Lung (tissue), 11 donors: ENCODE measurements at regions not wholly inside any gene's neighbourhood (a gene's known extent, or its start where the extent isn't known, plus 50 kb on each side); places are given as distances from the start of the nearest gene placed in this dataset.
A peak's percentile ranks its signal among the peaks of the same experiment; 100 is the strongest.

ENCODE experiments used
- ATAC-seq: fragments of 200-7000 bp; cut with Tn5 transposase; one replicate; pipeline ENCODE4 v1.9.1; 2020; ENCODE audit warnings: moderate number of reproducible peaks; ENCODE audit not compliant: insufficient read depth, low FRiP score
- DNase-seq, 3 donors: peaks; one replicate each; pipeline ENCODE4 v3.0.0-alpha.2; 2013 to 2017
- H3K27ac ChIP-seq, 2 donors: one replicate each; pipeline ENCODE4 v1.5.1; 2013; ENCODE audit warnings: mild to moderate bottlenecking in 2 of 2, moderate library complexity in 2 of 2, control low read depth in 1 of 2, inconsistent platforms in 1 of 2, low read depth in 1 of 2, low read length in 1 of 2
- H3K27me3 ChIP-seq, 3 donors: one replicate each; pipeline ENCODE4 v1.5.1; 2013; ENCODE audit warnings: low read length in 2 of 3; ENCODE audit not compliant: control insufficient read depth in 3 of 3, insufficient read depth in 3 of 3
- H3K36me3 ChIP-seq, 4 donors: one replicate each; pipeline ENCODE4 v1.5.1; 2013; ENCODE audit warnings: low read length in 4 of 4, mild to moderate bottlenecking in 1 of 4, moderate library complexity in 1 of 4; ENCODE audit not compliant: control insufficient read depth in 4 of 4, insufficient read depth in 4 of 4
- H3K4me1 ChIP-seq, 5 donors: one replicate each; pipeline ENCODE4 v1.5.1; 2013; ENCODE audit warnings: low read length in 5 of 5, mild to moderate bottlenecking in 2 of 5, moderate library complexity in 1 of 5; ENCODE audit not compliant: control insufficient read depth in 5 of 5, insufficient read depth in 5 of 5
- H3K4me3 ChIP-seq: one replicate; pipeline ENCODE4 v1.5.1; 2013; ENCODE audit warnings: mild to moderate bottlenecking, control low read depth, moderate library complexity
- H3K9ac ChIP-seq, 2 donors: one replicate each; pipeline ENCODE4 v1.5.1; 2013; ENCODE audit warnings: low read length in 2 of 2, control low read depth in 1 of 2; ENCODE audit not compliant: insufficient read depth in 1 of 2
- H3K9me3 ChIP-seq, 4 donors: one replicate each; pipeline ENCODE4 v1.5.1; 2013; ENCODE audit warnings: low read length in 3 of 4, mild to moderate bottlenecking in 1 of 4, moderate library complexity in 1 of 4; ENCODE audit not compliant: control insufficient read depth in 4 of 4, insufficient read depth in 3 of 4
- WGBS, 2 donors: extraction: QIAGEN DNeasy Blood & Tissue Kit; methylation state at CpG; one replicate each; pipeline ENCODE4 v1.1.7; 2013; 5-methylcytosine and 5-hydroxymethylcytosine counted together
- TF ChIP-seq, protein P1 (sequence below): IDR thresholded peaks from 2 replicates; pipeline ENCODE4 v1.5.1; 2012; ENCODE audit warnings: mild to moderate bottlenecking; ENCODE audit errors: control extremely low read depth, extremely low read depth
- donor health status: control.
- donor health status: control.
- donor health status: Bipolar disorder and iron deficiency.
- donor health status: healthy.
- donor health status: DM: yes; HTN: yes; CAD: no.

DNA sequence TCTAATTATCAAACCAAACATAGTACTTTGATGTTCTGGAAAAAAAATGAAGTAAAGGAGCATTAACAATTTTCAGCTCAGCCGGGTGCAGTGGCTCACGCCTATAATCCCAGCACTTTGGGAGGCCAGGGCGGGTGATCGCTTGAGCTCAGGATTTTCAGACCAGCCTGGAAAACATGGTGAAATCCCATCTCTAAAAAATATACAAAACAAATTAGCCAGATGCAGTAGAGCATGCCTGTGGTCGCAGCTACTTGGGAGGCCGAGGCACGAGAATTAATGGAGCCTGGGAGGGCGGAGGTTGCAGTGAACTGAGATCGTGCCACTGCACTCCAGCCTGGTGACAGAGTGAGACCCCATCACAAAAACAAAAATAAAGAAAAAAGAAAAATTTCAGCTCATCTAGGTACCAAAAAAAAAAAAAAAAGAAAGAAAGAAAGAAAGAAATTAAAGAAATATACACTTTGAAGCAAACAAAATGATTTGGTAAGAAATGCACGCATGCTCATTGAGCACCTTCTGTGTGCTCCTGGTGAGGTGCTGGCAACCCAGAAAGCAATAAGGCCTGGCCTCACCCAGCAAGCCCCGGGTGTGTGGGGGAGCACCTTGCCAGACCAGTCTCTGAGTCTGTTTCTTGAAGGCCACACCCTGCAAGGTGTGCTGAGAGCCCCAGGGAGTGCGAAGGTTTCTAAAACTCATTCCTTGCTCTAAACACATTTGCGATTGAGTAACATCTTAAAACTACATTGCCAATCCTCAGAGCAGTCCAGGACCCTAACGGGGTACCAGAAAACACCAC, 133.5 kb downstream of the TFCP2L1 start:
- DNase-seq (peak in 1 of 3 donors; percentile 35), ATAC-seq (no peak)
- no peaks in the 10 kb centered on the region for H3K27me3 ChIP-seq
- TF ChIP-seq, protein P1, sequence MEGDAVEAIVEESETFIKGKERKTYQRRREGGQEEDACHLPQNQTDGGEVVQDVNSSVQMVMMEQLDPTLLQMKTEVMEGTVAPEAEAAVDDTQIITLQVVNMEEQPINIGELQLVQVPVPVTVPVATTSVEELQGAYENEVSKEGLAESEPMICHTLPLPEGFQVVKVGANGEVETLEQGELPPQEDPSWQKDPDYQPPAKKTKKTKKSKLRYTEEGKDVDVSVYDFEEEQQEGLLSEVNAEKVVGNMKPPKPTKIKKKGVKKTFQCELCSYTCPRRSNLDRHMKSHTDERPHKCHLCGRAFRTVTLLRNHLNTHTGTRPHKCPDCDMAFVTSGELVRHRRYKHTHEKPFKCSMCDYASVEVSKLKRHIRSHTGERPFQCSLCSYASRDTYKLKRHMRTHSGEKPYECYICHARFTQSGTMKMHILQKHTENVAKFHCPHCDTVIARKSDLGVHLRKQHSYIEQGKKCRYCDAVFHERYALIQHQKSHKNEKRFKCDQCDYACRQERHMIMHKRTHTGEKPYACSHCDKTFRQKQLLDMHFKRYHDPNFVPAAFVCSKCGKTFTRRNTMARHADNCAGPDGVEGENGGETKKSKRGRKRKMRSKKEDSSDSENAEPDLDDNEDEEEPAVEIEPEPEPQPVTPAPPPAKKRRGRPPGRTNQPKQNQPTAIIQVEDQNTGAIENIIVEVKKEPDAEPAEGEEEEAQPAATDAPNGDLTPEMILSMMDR = no peak
- H3K36me3 ChIP-seq = no peaks in the 10 kb centered on the region
- H3K27ac ChIP-seq = peak overlapping the region in 1 of 2 donors; percentile 42
- no peaks in the 10 kb centered on the region for H3K4me1 ChIP-seq
- no peak overlapping the region for H3K9ac ChIP-seq
- peaks cover 0 to 2% (median 0%) of the 10 kb centered on the region in 4 donors for H3K9me3 ChIP-seq
- WGBS, 2 donors = 79 to 92% methylated on average over 14 of the region's 14 CpGs
- H3K4me3 ChIP-seq = no peak overlapping the region

DNA sequence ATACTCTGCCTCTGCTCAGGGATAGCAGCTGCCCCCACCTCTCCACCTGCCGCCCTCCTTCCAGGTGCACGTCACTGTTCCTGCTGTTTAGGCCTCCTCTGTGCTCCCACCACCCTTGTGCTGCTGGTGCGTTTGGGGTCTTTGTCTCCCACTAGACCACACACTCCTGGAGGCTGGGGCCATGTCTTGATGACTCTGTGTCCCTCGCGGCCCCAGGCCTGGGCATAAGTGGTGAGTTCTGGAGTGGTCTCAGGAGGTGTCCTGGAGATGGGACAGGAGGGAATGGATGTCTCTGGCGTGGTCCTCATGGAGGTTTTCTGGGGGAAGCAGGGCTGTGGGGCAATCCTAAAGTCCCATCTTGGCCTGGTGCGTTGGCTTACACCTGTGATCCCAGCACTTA, 132.1 kb downstream of the TFCP2L1 start:
- H3K4me1 ChIP-seq = no peaks in the 10 kb centered on the region
- no peaks in the 10 kb centered on the region for H3K27me3 ChIP-seq
- no peak overlapping the region for H3K9ac ChIP-seq
- no peaks in the 10 kb centered on the region for H3K36me3 ChIP-seq
- WGBS, 2 donors = 83 to 95% methylated on average over 7 of the region's 7 CpGs
- TF ChIP-seq, protein P1 = no peak
- DNase-seq = no peak
- no peak overlapping the region for H3K27ac ChIP-seq
- no peak for ATAC-seq
- peaks cover 0 to 7% (median 2%) of the 10 kb centered on the region in 4 donors for H3K9me3 ChIP-seq
- H3K4me3 ChIP-seq = no peak overlapping the region

DNA sequence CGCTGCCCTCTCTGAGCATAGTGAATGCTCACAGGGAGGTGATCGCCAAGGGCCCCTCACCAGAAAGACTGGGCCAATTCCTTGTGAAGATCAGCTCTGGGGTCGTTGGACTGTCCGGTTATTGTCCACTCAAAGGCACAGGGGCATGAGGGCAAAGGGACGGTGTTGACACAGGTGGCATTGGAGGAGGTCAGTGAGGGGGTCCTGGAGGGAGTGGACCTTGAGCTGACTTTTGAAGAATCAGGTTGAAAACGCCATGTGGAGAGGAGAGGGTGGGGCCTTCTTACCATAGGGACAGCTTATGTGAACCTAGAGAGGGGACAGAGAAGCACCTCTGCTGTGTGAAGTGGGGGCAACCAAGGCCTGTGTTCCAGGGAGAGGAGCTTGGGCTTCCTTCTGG, 131.5 kb downstream of the TFCP2L1 start:
- Histone ChIP-seq H3K4me1 (no peaks in the 10 kb centered on the region), H3K9ac (no peak overlapping the region), H3K27ac (no peak overlapping the region), H3K36me3 (no peaks in the 10 kb centered on the region), H3K4me3 (no peak overlapping the region), H3K9me3 (peaks cover 0 to 10% (median 3%) of the 10 kb centered on the region in 4 donors), H3K27me3 (no peaks in the 10 kb centered on the region)
- ATAC-seq (no peak), DNase-seq (no peak)
- WGBS, 2 donors = 73 to 94% methylated on average over 6 of the region's 6 CpGs
- TF ChIP-seq, protein P1 = no peak
